H1 (cell line): ENCODE measurements at regions not wholly inside any gene's neighbourhood (a gene's known extent, or its start where the extent isn't known, plus 50 kb on each side); places are given as distances from the start of the nearest gene placed in this dataset.

Experiments used
- CTCF ChIA-PET: fragments of 300-600 bp; sonication (Branson Sonifier 250); formaldehyde crosslinking; loops from one replicate; lab custom pipeline; 2021; ENCODE audit not compliant: partially characterized antibody; lab: Charles Lee
- POLR2A ChIA-PET: fragments of 300-600 bp; sonication (Branson Sonifier 250); formaldehyde crosslinking; loops from one replicate; lab custom pipeline; 2021; ENCODE audit warnings: inconsistent platforms; ENCODE audit not compliant: partially characterized antibody; lab: Charles Lee
- DNase-seq, 2 experiments: peaks; one replicate each; pipeline versions ENCODE4 v3.0.0 to v3.0.0-alpha.2; 2010 to 2022; ENCODE audit warnings: low spot score in 2 of 2, low read depth in 1 of 2, mixed read lengths in 1 of 2
- FAIRE-seq: peaks from 2 replicates; lab custom pipeline; 2011; peaks lifted over from hg19 to GRCh38; lab: Jason Lieb, UNC
- H2AFZ ChIP-seq: 2 replicates; pipeline ENCODE4 v1.8.1; 2012; ENCODE audit warnings: low read length, inconsistent platforms
- H2AK5ac ChIP-seq: 2 replicates; pipeline ENCODE4 v1.6.1; 2013; ENCODE audit warnings: low read depth, low read length
- H2BK120ac ChIP-seq: replicated peaks from 2 replicates; pipeline ENCODE3; 2013; ENCODE audit warnings: low read depth, low read length, inconsistent platforms
- H2BK12ac ChIP-seq: 2 replicates; pipeline ENCODE4 v1.6.1; 2013; ENCODE audit warnings: low read depth, low read length
- H2BK15ac ChIP-seq: 2 replicates; pipeline ENCODE4 v1.6.1; 2013; ENCODE audit warnings: low read length
- H2BK20ac ChIP-seq: 2 replicates; pipeline ENCODE4 v1.6.1; 2013; ENCODE audit warnings: low read length
- H2BK5ac ChIP-seq: 2 replicates; pipeline ENCODE4 v1.6.1; 2013; ENCODE audit warnings: low read depth, low read length
- H3K14ac ChIP-seq: 2 replicates; pipeline ENCODE4 v1.6.1; 2013; ENCODE audit warnings: inconsistent platforms; ENCODE audit not compliant: insufficient read length
- H3K18ac ChIP-seq: 2 replicates; pipeline ENCODE4 v1.6.1; 2013; ENCODE audit warnings: low read length; ENCODE audit errors: extremely low read depth
- H3K23ac ChIP-seq: 2 replicates; pipeline ENCODE4 v1.6.1; 2013; ENCODE audit warnings: inconsistent platforms; ENCODE audit not compliant: insufficient read length
- H3K23me2 ChIP-seq: 2 replicates; pipeline ENCODE4 v1.6.1; 2013; ENCODE audit warnings: low read depth, low read length
- H3K27ac ChIP-seq: 2 replicates; pipeline ENCODE4 v1.6.1; 2011; ENCODE audit warnings: low read depth, low read length, inconsistent platforms
- H3K27me3 ChIP-seq, 4 experiments: replicated peaks in 1 of 4; 1 replicate in 1 of 4; 2 replicates in 3 of 4; pipeline versions ENCODE4 v1.6.1 to v1.8.1; 2011 to 2013; ENCODE audit warnings: low read length in 3 of 4, mild to moderate bottlenecking in 3 of 4, inconsistent platforms in 2 of 4, mixed read lengths in 2 of 4, moderate library complexity in 1 of 4; ENCODE audit not compliant: control insufficient read depth in 3 of 4, insufficient read depth in 3 of 4; ENCODE audit errors: extremely low read depth in 1 of 4
- H3K36me3 ChIP-seq, 4 experiments: 2 replicates each; pipeline versions ENCODE4 v1.6.1 to v1.8.1; 2011 to 2013; ENCODE audit warnings: mild to moderate bottlenecking in 4 of 4, low read length in 3 of 4, moderate library complexity in 2 of 4, control low read depth in 1 of 4, inconsistent platforms in 1 of 4; ENCODE audit not compliant: insufficient read depth in 4 of 4, control insufficient read depth in 2 of 4
- H3K4ac ChIP-seq: replicated peaks from 2 replicates; pipeline ENCODE3; 2013; ENCODE audit warnings: low read length, low read depth, mixed read lengths, inconsistent platforms; ENCODE audit not compliant: insufficient read length
- H3K4me1 ChIP-seq, 4 experiments: replicated peaks in 1 of 4; 1 replicate in 1 of 4; 2 replicates in 3 of 4; pipeline versions ENCODE4 v1.6.1 to v1.8.1; 2011 to 2013; ENCODE audit warnings: low read length in 3 of 4, inconsistent platforms in 2 of 4, mixed read lengths in 1 of 4; ENCODE audit not compliant: insufficient read depth in 4 of 4, control insufficient read depth in 3 of 4
- H3K4me2 ChIP-seq, 2 experiments: 2 replicates each; pipeline versions ENCODE4 v1.6.1 to v1.8.1; 2011 to 2013; ENCODE audit warnings: low read depth in 2 of 2, low read length in 2 of 2, control low read depth in 1 of 2, inconsistent platforms in 1 of 2, mild to moderate bottlenecking in 1 of 2; ENCODE audit not compliant: insufficient read depth in 1 of 2
- H3K4me3 ChIP-seq, 4 experiments: fragments of 200-600, 300-600 bp in 1 of 4; sonication (generic), shearing (Covaris generic), sonication (Bioruptor Twin) in 1 of 4; 2 replicates each; pipeline versions ENCODE4 v1.5.1 to v1.8.1; 2011 to 2016; ENCODE audit warnings: low read length in 4 of 4, low read depth in 3 of 4, control low read depth in 2 of 4, inconsistent platforms in 2 of 4, mild to moderate bottlenecking in 2 of 4, mixed read lengths in 1 of 4, moderate library complexity in 1 of 4; ENCODE audit not compliant: insufficient read depth in 2 of 4; ENCODE audit errors: extremely low read depth in 1 of 4
- H3K56ac ChIP-seq: replicated peaks from 2 replicates; pipeline ENCODE3; 2013; ENCODE audit warnings: low read depth, mild to moderate bottlenecking, mixed read lengths, low read length, inconsistent platforms; ENCODE audit not compliant: insufficient read length
- H3K79me1 ChIP-seq: 2 replicates; pipeline ENCODE4 v1.6.1; 2013; ENCODE audit warnings: low read depth, low read length, control low read depth
- H3K79me2 ChIP-seq, 2 experiments: 2 replicates each; pipeline versions ENCODE4 v1.6.1 to v1.8.1; 2012 to 2013; ENCODE audit warnings: low read length in 2 of 2, mild to moderate bottlenecking in 2 of 2, inconsistent platforms in 1 of 2; ENCODE audit not compliant: insufficient read depth in 2 of 2, control insufficient read depth in 1 of 2
- H3K9ac ChIP-seq, 4 experiments: replicated peaks in 1 of 4; 1 replicate in 1 of 4; 2 replicates in 3 of 4; pipeline versions ENCODE4 v1.6.1 to v1.8.1; 2011 to 2013; ENCODE audit warnings: low read depth in 3 of 4, low read length in 3 of 4, control low read depth in 2 of 4, mild to moderate bottlenecking in 2 of 4, moderate library complexity in 2 of 4, inconsistent platforms in 1 of 4; ENCODE audit errors: extremely low read depth in 1 of 4
- H3K9me3 ChIP-seq, 2 experiments: 2 replicates each; pipeline versions ENCODE4 v1.6.1 to v1.8.1; 2012 to 2013; ENCODE audit warnings: mild to moderate bottlenecking in 2 of 2, moderate library complexity in 2 of 2, control low read depth in 1 of 2, inconsistent platforms in 1 of 2, low read depth in 1 of 2, low read length in 1 of 2, mixed read lengths in 1 of 2; ENCODE audit not compliant: insufficient read depth in 2 of 2
- H4K20me1 ChIP-seq, 2 experiments: replicated peaks in 1 of 2; 2 replicates each; pipeline versions ENCODE3 to v1.8.1; 2011 to 2013; ENCODE audit warnings: inconsistent platforms in 2 of 2, low read length in 2 of 2, mild to moderate bottlenecking in 1 of 2; ENCODE audit not compliant: insufficient read depth in 2 of 2, control insufficient read depth in 1 of 2
- H4K5ac ChIP-seq: 2 replicates; pipeline ENCODE4 v1.6.1; 2013; ENCODE audit warnings: low read length, low read depth, mixed read lengths, inconsistent platforms; ENCODE audit not compliant: insufficient read length
- H4K8ac ChIP-seq: 2 replicates; pipeline ENCODE4 v1.8.0; 2013; ENCODE audit warnings: mild to moderate bottlenecking, moderate library complexity, low read length, inconsistent platforms; ENCODE audit not compliant: insufficient read depth; ENCODE audit errors: extremely low read depth
- H4K91ac ChIP-seq: replicated peaks from 2 replicates; pipeline ENCODE3; 2013; ENCODE audit warnings: low read length, mixed read lengths, inconsistent platforms; ENCODE audit not compliant: insufficient read length
- CTBP2 ChIP-seq: IDR thresholded peaks from 2 replicates; pipeline ENCODE4 v1.7.0; 2011; ENCODE audit warnings: borderline replicate concordance, mild to moderate bottlenecking, moderate library complexity, mixed read lengths, low read length; ENCODE audit not compliant: insufficient read depth, insufficient read length
- WGBS, 2 experiments: shearing (Covaris generic) in 1 of 2; methylation state at CpG; one replicate each; pipeline versions ENCODE4 v1.1.6 to v1.1.7; 2013 to 2015; ENCODE audit warnings: low lambda C conversion rate in 2 of 2, mixed read lengths in 2 of 2, inconsistent platforms in 1 of 2, low coverage in 1 of 2, missing lambda C conversion rate in 1 of 2; ENCODE audit not compliant: insufficient replicate concordance in 2 of 2, insufficient coverage in 1 of 2, insufficient read length in 1 of 2; ENCODE audit errors: extremely low coverage in 1 of 2, missing lambda C conversion rate in 1 of 2; 5-methylcytosine and 5-hydroxymethylcytosine counted together

- DNase-seq (no peak), FAIRE-seq (no peak)
- WGBS, 2 experiments: 91% methylated on average over 6 of the region's 6 CpGs; no CpG with 5 or more reads in 1 of the 2 experiments
- Histone ChIP-seq H3K18ac (no peak overlapping the region), H2BK15ac (no peak overlapping the region), H3K27me3 (no peaks in the 10 kb centered on the region), H3K9ac (no peak overlapping the region), H3K14ac (no peak overlapping the region), H3K23ac (no peak overlapping the region), H2BK20ac (no peak overlapping the region), H2BK5ac (no peak overlapping the region), H3K9me3 (no peaks in the 10 kb centered on the region), H3K79me2 (no peaks in the 10 kb centered on the region), H3K4me2 (no peak overlapping the region), H2BK120ac (no peak overlapping the region), H3K56ac (no peak overlapping the region), H4K8ac (no peak overlapping the region), H3K36me3 (no peaks in the 10 kb centered on the region), H3K79me1 (no peaks in the 10 kb centered on the region), H3K4ac (no peak overlapping the region), H4K20me1 (no peaks in the 10 kb centered on the region), H2AFZ (no peak overlapping the region), H4K91ac (no peak overlapping the region), H3K23me2 (no peaks in the 10 kb centered on the region), H3K27ac (no peak overlapping the region), H4K5ac (no peak overlapping the region), H3K4me1 (no peaks in the 10 kb centered on the region), H2AK5ac (no peak overlapping the region), H2BK12ac (no peak overlapping the region), H3K4me3 (no peak overlapping the region)
- POLR2A ChIA-PET: no interaction called here
- TF ChIP-seq CTBP2: no peak
- CTCF ChIA-PET: interaction anchor here (0.8 to 1.6 kb wide), 4 partner anchors 16 to 316 kb away, joined by 3 to 4 read pairs (median 4); no protein-coding TSS in a partner anchor
These were observed 104.2 kb upstream of the RND3 start for GRCh38 chr2:150591496-150592285.
